ENCODE measurements at regions not wholly inside any gene's neighbourhood (a gene's known extent, or its start where the extent isn't known, plus 50 kb on each side); places are given as distances from the start of the nearest gene placed in this dataset.

DNA sequence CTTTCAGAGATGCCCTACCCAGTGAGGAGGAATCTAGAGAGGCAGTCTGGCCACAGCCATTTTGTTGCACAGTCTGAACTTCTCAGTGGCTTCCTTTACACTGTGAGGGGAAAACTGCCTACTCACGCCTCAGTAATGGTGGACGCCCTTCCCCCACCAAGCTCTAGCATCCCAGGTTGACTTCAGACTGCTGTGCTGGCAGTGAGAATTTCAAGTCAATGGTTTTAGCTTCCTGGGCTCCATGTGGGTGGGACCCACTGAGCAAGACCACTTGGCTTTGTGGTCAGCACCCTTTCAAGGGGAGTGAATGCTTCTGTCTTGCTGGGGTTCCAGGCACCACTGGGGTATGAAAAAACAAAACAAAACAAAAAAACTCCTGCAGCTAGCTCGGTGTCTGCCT, 663.2 kb upstream of the ZNF385D start:
- TF ChIP-seq, protein P1, sequence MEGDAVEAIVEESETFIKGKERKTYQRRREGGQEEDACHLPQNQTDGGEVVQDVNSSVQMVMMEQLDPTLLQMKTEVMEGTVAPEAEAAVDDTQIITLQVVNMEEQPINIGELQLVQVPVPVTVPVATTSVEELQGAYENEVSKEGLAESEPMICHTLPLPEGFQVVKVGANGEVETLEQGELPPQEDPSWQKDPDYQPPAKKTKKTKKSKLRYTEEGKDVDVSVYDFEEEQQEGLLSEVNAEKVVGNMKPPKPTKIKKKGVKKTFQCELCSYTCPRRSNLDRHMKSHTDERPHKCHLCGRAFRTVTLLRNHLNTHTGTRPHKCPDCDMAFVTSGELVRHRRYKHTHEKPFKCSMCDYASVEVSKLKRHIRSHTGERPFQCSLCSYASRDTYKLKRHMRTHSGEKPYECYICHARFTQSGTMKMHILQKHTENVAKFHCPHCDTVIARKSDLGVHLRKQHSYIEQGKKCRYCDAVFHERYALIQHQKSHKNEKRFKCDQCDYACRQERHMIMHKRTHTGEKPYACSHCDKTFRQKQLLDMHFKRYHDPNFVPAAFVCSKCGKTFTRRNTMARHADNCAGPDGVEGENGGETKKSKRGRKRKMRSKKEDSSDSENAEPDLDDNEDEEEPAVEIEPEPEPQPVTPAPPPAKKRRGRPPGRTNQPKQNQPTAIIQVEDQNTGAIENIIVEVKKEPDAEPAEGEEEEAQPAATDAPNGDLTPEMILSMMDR (IDR thresholded peaks at IDR 0.05; ENCODE audit: insufficient read depth, low read length, poor library complexity, severe bottlenecking): no peak
- no peak for TF ChIP-seq EZH2phosphoT487 (conservative IDR thresholded peaks at IDR 0.05; ENCODE audit: low read length)
